ENCODE measurements at regions not wholly inside any gene's neighbourhood (a gene's known extent, or its start where the extent isn't known, plus 50 kb on each side); places are given as distances from the start of the nearest gene placed in this dataset.

DNA sequence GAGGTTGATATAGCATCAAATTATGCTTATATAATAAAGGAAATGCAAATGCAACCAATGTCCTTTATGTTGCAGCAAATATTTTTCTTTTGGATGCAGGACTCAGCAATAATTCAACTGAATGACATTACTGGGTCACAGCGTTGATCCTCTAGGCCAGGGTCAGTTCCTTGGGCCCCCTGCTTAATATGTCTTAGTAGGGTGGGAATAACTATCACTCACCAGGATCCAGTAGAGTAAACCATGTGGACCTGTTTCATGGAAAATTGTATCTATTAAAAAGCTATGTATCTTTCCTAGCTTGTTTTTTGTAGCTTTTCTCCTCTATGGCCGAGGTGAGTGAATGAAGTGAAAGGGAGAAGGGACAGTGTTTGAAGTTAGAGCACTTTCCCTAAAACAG is 161.5 kb upstream of the SSTR1 start:
- Histone ChIP-seq H3K4me3 (replicated peaks in 1 of 3; ENCODE audit: insufficient read depth in 1 of 3, low read depth in 2 of 3, low read length in 3 of 3) (no peak overlapping the region), H3K36me3 (replicated peaks in 1 of 2; ENCODE audit: control insufficient read depth in 1 of 2, insufficient read depth in 2 of 2, low read length in 2 of 2) (no peaks in the 10 kb centered on the region), H3K4me2 (ENCODE audit: low read depth, low read length) (no peak overlapping the region), H3K27me3 (ENCODE audit: control insufficient read depth in 1 of 2, insufficient read depth in 2 of 2, low read length in 2 of 2) (no peaks in the 10 kb centered on the region), H3K4me1 (ENCODE audit: insufficient read depth, low read length) (no peaks in the 10 kb centered on the region), H4K20me1 (ENCODE audit: insufficient read depth, low read length) (no peaks in the 10 kb centered on the region), H3K9ac (ENCODE audit: insufficient read depth, low read depth, low read length) (no peak overlapping the region), H2AFZ (ENCODE audit: low read length) (no peak overlapping the region), H3K27ac (ENCODE audit: extremely low read length, insufficient read depth, low read length) (no peak overlapping the region), H3K9me3 (ENCODE audit: low read length) (no peaks in the 10 kb centered on the region), H3K79me2 (ENCODE audit: insufficient read depth, low read length) (no peaks in the 10 kb centered on the region)
- no peak for ATAC-seq
- WGBS (ENCODE audit: low lambda C conversion rate) = 17% methylated on average over 2 of the region's 2 CpGs
- in situ Hi-C loops (cut with HindIII; ENCODE audit: extremely low pct_ligation_motif_present, low pct_unique_long_range_greater_than_20kb) = no loop called here
- BruUV-seq (replicated peaks) = no TSS peak
- ChIA-PET CTCF (ENCODE audit: low intra/inter-chr PET ratio, low total read pairs) (no interaction called here), POLR2A (no interaction called here)
- no peak for FAIRE-seq
- no peak for DNase-seq (ENCODE audit: low spot score)
- TF ChIP-seq NFE2 (CRISPR knock-in tag; IDR thresholded peaks at IDR 0.05) = no peak
- TF ChIP-seq ZNF839 (CRISPR knock-in tag; IDR thresholded peaks at IDR 0.05; ENCODE audit: borderline replicate concordance) = no peak
- TF ChIP-seq, protein P1, sequence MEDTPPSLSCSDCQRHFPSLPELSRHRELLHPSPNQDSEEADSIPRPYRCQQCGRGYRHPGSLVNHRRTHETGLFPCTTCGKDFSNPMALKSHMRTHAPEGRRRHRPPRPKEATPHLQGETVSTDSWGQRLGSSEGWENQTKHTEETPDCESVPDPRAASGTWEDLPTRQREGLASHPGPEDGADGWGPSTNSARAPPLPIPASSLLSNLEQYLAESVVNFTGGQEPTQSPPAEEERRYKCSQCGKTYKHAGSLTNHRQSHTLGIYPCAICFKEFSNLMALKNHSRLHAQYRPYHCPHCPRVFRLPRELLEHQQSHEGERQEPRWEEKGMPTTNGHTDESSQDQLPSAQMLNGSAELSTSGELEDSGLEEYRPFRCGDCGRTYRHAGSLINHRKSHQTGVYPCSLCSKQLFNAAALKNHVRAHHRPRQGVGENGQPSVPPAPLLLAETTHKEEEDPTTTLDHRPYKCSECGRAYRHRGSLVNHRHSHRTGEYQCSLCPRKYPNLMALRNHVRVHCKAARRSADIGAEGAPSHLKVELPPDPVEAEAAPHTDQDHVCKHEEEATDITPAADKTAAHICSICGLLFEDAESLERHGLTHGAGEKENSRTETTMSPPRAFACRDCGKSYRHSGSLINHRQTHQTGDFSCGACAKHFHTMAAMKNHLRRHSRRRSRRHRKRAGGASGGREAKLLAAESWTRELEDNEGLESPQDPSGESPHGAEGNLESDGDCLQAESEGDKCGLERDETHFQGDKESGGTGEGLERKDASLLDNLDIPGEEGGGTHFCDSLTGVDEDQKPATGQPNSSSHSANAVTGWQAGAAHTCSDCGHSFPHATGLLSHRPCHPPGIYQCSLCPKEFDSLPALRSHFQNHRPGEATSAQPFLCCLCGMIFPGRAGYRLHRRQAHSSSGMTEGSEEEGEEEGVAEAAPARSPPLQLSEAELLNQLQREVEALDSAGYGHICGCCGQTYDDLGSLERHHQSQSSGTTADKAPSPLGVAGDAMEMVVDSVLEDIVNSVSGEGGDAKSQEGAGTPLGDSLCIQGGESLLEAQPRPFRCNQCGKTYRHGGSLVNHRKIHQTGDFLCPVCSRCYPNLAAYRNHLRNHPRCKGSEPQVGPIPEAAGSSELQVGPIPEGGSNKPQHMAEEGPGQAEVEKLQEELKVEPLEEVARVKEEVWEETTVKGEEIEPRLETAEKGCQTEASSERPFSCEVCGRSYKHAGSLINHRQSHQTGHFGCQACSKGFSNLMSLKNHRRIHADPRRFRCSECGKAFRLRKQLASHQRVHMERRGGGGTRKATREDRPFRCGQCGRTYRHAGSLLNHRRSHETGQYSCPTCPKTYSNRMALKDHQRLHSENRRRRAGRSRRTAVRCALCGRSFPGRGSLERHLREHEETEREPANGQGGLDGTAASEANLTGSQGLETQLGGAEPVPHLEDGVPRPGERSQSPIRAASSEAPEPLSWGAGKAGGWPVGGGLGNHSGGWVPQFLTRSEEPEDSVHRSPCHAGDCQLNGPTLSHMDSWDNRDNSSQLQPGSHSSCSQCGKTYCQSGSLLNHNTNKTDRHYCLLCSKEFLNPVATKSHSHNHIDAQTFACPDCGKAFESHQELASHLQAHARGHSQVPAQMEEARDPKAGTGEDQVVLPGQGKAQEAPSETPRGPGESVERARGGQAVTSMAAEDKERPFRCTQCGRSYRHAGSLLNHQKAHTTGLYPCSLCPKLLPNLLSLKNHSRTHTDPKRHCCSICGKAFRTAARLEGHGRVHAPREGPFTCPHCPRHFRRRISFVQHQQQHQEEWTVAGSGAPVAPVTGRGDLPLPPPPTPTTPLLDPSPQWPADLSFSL (CRISPR knock-in tag; IDR thresholded peaks at IDR 0.05) = no peak
- TF ChIP-seq, protein P2, sequence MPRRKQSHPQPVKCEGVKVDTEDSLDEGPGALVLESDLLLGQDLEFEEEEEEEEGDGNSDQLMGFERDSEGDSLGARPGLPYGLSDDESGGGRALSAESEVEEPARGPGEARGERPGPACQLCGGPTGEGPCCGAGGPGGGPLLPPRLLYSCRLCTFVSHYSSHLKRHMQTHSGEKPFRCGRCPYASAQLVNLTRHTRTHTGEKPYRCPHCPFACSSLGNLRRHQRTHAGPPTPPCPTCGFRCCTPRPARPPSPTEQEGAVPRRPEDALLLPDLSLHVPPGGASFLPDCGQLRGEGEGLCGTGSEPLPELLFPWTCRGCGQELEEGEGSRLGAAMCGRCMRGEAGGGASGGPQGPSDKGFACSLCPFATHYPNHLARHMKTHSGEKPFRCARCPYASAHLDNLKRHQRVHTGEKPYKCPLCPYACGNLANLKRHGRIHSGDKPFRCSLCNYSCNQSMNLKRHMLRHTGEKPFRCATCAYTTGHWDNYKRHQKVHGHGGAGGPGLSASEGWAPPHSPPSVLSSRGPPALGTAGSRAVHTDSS (CRISPR knock-in tag; conservative IDR thresholded peaks at IDR 0.05) = no peak
- no peak for TF ChIP-seq MIXL1 (CRISPR knock-in tag; IDR thresholded peaks at IDR 0.05)
- no peak for TF ChIP-seq ZNF607 (CRISPR knock-in tag; IDR thresholded peaks at IDR 0.05; ENCODE audit: borderline replicate concordance)
- TF ChIP-seq, protein P3, sequence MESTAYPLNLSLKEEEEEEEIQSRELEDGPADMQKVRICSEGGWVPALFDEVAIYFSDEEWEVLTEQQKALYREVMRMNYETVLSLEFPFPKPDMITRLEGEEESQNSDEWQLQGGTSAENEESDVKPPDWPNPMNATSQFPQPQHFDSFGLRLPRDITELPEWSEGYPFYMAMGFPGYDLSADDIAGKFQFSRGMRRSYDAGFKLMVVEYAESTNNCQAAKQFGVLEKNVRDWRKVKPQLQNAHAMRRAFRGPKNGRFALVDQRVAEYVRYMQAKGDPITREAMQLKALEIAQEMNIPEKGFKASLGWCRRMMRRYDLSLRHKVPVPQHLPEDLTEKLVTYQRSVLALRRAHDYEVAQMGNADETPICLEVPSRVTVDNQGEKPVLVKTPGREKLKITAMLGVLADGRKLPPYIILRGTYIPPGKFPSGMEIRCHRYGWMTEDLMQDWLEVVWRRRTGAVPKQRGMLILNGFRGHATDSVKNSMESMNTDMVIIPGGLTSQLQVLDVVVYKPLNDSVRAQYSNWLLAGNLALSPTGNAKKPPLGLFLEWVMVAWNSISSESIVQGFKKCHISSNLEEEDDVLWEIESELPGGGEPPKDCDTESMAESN (CRISPR knock-in tag; conservative IDR thresholded peaks at IDR 0.05) = no peak
- intact Hi-C loops (cut with micrococcal nuclease; ENCODE audit: unreplicated experiment) = no loop called here
